ENCODE measurements at regions not wholly inside any gene's neighbourhood (a gene's known extent, or its start where the extent isn't known, plus 50 kb on each side); places are given as distances from the start of the nearest gene placed in this dataset.

DNA sequence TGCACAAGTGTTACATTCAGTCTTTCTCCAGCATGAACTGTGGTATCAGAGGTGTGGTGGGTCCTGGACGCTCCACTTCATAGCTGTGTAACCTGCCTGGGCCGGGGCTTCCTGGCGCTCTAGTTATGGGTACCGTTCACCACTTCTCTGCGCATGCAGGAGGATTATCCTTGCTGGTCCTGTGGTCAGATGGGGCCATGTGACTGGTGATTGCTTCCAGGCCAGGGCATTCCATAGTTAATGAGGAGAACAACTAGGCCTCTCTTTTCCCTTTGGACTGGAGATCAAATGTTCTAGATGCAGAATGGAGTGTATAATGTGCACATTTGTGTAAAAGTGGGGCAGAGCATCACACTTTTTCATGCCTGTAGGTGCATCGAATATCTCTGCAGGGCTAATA is 444.0 kb downstream of the AACS start:
- WGBS, 2 donors (ENCODE audit: extremely low coverage in 2 of 2, insufficient read length in 2 of 2, insufficient replicate concordance in 1 of 2): no CpG with 5 or more reads among the region's 6 CpGs
- no peak overlapping the region for H2BK5ac ChIP-seq (ENCODE audit: low read length)

GRCh38 chr12:125512541-125513298 is 447.5 kb downstream of the AACS start:
- Histone ChIP-seq H2AK5ac (ENCODE audit: low read depth, low read length) (no peak overlapping the region), H4K91ac (ENCODE audit: low read depth, low read length, poor library complexity) (no peak overlapping the region), H3K27ac (replicated peaks; ENCODE audit: low read length) (no peak overlapping the region)

More for the DNA sequence above, 444.0 kb downstream of the AACS start:
- Histone ChIP-seq H3K27ac (replicated peaks; ENCODE audit: low read length) (no peak overlapping the region), H3K79me1 (ENCODE audit: low read depth, low read length) (no peaks in the 10 kb centered on the region), H3K36me3 (replicated peaks in 1 of 2; ENCODE audit: control insufficient read depth in 2 of 2, insufficient read depth in 2 of 2, low read length in 2 of 2) (no peaks in the 10 kb centered on the region), H4K8ac (ENCODE audit: low read depth, low read length) (no peak overlapping the region), H3K9me3 (replicated peaks in 1 of 2; ENCODE audit: control insufficient read depth in 2 of 2, insufficient read depth in 1 of 2, low read depth in 1 of 2, low read length in 2 of 2) (peaks cover 0 to 3% of the 10 kb centered on the region in 2 donors), H2BK12ac (ENCODE audit: low read length) (peak overlapping the region; percentile 8), H3K14ac (ENCODE audit: low read length) (no peak overlapping the region), H3K18ac (ENCODE audit: low read length) (peak overlapping the region; percentile 29), H3K23ac (ENCODE audit: low read depth, low read length, poor library complexity) (no peak overlapping the region), H2BK15ac (ENCODE audit: low read length) (no peak overlapping the region), H4K91ac (ENCODE audit: low read depth, low read length, poor library complexity) (no peak overlapping the region), H3K4ac (ENCODE audit: low read length) (no peak overlapping the region), H3K4me2 (ENCODE audit: insufficient read depth, low read length, poor library complexity, severe bottlenecking) (no peak overlapping the region), H2AK5ac (ENCODE audit: low read depth, low read length) (no peak overlapping the region), H3K4me1 (ENCODE audit: control insufficient read depth in 2 of 2, insufficient read depth in 1 of 2, low read depth in 1 of 2, low read length in 2 of 2) (peaks cover 0 to 13% of the 10 kb centered on the region in 2 donors), H2BK120ac (ENCODE audit: low read depth, low read length) (no peak overlapping the region), H3K27me3 (ENCODE audit: control insufficient read depth in 3 of 3, insufficient read depth in 3 of 3, low read depth in 1 of 3, low read length in 3 of 3) (no peaks in the 10 kb centered on the region), H3K4me3 (ENCODE audit: low read length in 2 of 2) (no peak overlapping the region), H3K9ac (ENCODE audit: low read depth, low read length, poor library complexity) (no peak overlapping the region), H2AFZ (ENCODE audit: low read length) (no peak overlapping the region)
- DNase-seq (ENCODE audit: low spot score): no peak

DNA sequence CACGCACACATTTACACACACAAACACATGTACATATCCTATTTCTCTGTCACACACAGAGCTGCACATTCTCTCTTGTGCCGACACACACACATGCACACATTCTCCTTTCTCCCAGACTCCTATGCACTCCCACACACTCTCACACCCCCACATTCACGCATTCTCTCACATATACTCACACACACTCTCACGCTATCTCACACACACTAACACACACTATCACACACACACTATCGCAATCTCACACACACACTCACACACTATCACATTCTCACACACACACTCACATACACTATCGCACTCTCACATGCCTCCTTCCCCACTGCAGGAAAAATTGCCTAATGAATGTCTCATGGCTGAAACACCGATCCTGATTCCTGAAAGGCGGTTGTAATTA is 450.7 kb downstream of the AACS start:
- peaks cover 0 to 2% of the 10 kb centered on the region in 2 donors for H3K9me3 ChIP-seq (replicated peaks in 1 of 2; ENCODE audit: control insufficient read depth in 2 of 2, insufficient read depth in 1 of 2, low read depth in 1 of 2, low read length in 2 of 2)
- H3K23ac ChIP-seq (ENCODE audit: low read depth, low read length, poor library complexity): no peak overlapping the region
- 96 to 100% methylated on average over 3 to 5 of the region's 8 CpGs for WGBS, 2 donors (ENCODE audit: extremely low coverage in 2 of 2, insufficient read length in 2 of 2, insufficient replicate concordance in 1 of 2)
- H3K27me3 ChIP-seq (ENCODE audit: control insufficient read depth in 3 of 3, insufficient read depth in 3 of 3, low read depth in 1 of 3, low read length in 3 of 3): no peaks in the 10 kb centered on the region
- H3K9ac ChIP-seq (ENCODE audit: low read depth, low read length, poor library complexity): peak overlapping the region; percentile 68
- H2AFZ ChIP-seq (ENCODE audit: low read length): no peak overlapping the region
- H3K27ac ChIP-seq (replicated peaks; ENCODE audit: low read length): no peak overlapping the region
- no peak for DNase-seq (ENCODE audit: low spot score)
- no peaks in the 10 kb centered on the region for H3K79me1 ChIP-seq (ENCODE audit: low read depth, low read length)
- H2BK120ac ChIP-seq (ENCODE audit: low read depth, low read length): no peak overlapping the region
- no peak overlapping the region for H4K8ac ChIP-seq (ENCODE audit: low read depth, low read length)
- H3K4me3 ChIP-seq (ENCODE audit: low read length in 2 of 2): no peak overlapping the region
- no peak overlapping the region for H3K4ac ChIP-seq (ENCODE audit: low read length)
- peaks cover 0 to 7% of the 10 kb centered on the region in 2 donors for H3K36me3 ChIP-seq (replicated peaks in 1 of 2; ENCODE audit: control insufficient read depth in 2 of 2, insufficient read depth in 2 of 2, low read length in 2 of 2)
- H2BK5ac ChIP-seq (ENCODE audit: low read length): no peak overlapping the region
- H4K91ac ChIP-seq (ENCODE audit: low read depth, low read length, poor library complexity): no peak overlapping the region
- H2BK12ac ChIP-seq (ENCODE audit: low read length): no peak overlapping the region
- H3K14ac ChIP-seq (ENCODE audit: low read length): peak overlapping the region; percentile 48
- peaks cover 0 to 8% of the 10 kb centered on the region in 2 donors for H3K4me1 ChIP-seq (ENCODE audit: control insufficient read depth in 2 of 2, insufficient read depth in 1 of 2, low read depth in 1 of 2, low read length in 2 of 2)
- no peak overlapping the region for H2BK15ac ChIP-seq (ENCODE audit: low read length)
- no peak overlapping the region for H3K18ac ChIP-seq (ENCODE audit: low read length)
- H2AK5ac ChIP-seq (ENCODE audit: low read depth, low read length): no peak overlapping the region
- H3K4me2 ChIP-seq (ENCODE audit: insufficient read depth, low read length, poor library complexity, severe bottlenecking): no peak overlapping the region

More at GRCh38 chr12:125512541-125513298, 447.5 kb downstream of the AACS start:
- Histone ChIP-seq H3K23ac (ENCODE audit: low read depth, low read length, poor library complexity) (no peak overlapping the region), H3K18ac (ENCODE audit: low read length) (no peak overlapping the region), H3K27me3 (ENCODE audit: control insufficient read depth in 3 of 3, insufficient read depth in 3 of 3, low read depth in 1 of 3, low read length in 3 of 3) (no peaks in the 10 kb centered on the region), H2BK5ac (ENCODE audit: low read length) (no peak overlapping the region), H3K79me1 (ENCODE audit: low read depth, low read length) (no peaks in the 10 kb centered on the region), H3K4me1 (ENCODE audit: control insufficient read depth in 2 of 2, insufficient read depth in 1 of 2, low read depth in 1 of 2, low read length in 2 of 2) (peaks cover 0 to 16% of the 10 kb centered on the region in 2 donors), H3K9ac (ENCODE audit: low read depth, low read length, poor library complexity) (no peak overlapping the region), H3K9me3 (replicated peaks in 1 of 2; ENCODE audit: control insufficient read depth in 2 of 2, insufficient read depth in 1 of 2, low read depth in 1 of 2, low read length in 2 of 2) (peaks cover 0 to 2% of the 10 kb centered on the region in 2 donors), H2BK120ac (ENCODE audit: low read depth, low read length) (no peak overlapping the region), H3K4me3 (ENCODE audit: low read length in 2 of 2) (peak overlapping the region in 1 of 2 donors; percentile 14), H4K8ac (ENCODE audit: low read depth, low read length) (no peak overlapping the region), H2BK12ac (ENCODE audit: low read length) (no peak overlapping the region), H2AFZ (ENCODE audit: low read length) (no peak overlapping the region), H2BK15ac (ENCODE audit: low read length) (no peak overlapping the region), H3K14ac (ENCODE audit: low read length) (no peak overlapping the region), H3K36me3 (replicated peaks in 1 of 2; ENCODE audit: control insufficient read depth in 2 of 2, insufficient read depth in 2 of 2, low read length in 2 of 2) (peaks cover 0 to 4% of the 10 kb centered on the region in 2 donors), H3K4ac (ENCODE audit: low read length) (no peak overlapping the region), H3K4me2 (ENCODE audit: insufficient read depth, low read length, poor library complexity, severe bottlenecking) (no peak overlapping the region)
- DNase-seq (ENCODE audit: low spot score): no peak
- WGBS, 2 donors (ENCODE audit: extremely low coverage in 2 of 2, insufficient read length in 2 of 2, insufficient replicate concordance in 1 of 2): no CpG with 5 or more reads among the region's 12 CpGs

- H3K27ac ChIP-seq (replicated peaks; ENCODE audit: low read length): no peak overlapping the region
- no peak overlapping the region for H3K4me3 ChIP-seq (ENCODE audit: low read length in 2 of 2)
- peaks cover 0 to 10% of the 10 kb centered on the region in 2 donors for H3K36me3 ChIP-seq (replicated peaks in 1 of 2; ENCODE audit: control insufficient read depth in 2 of 2, insufficient read depth in 2 of 2, low read length in 2 of 2)
- H3K14ac ChIP-seq (ENCODE audit: low read length): no peak overlapping the region
- H3K27me3 ChIP-seq (ENCODE audit: control insufficient read depth in 3 of 3, insufficient read depth in 3 of 3, low read depth in 1 of 3, low read length in 3 of 3): no peaks in the 10 kb centered on the region
- H3K4me1 ChIP-seq (ENCODE audit: control insufficient read depth in 2 of 2, insufficient read depth in 1 of 2, low read depth in 1 of 2, low read length in 2 of 2): peaks cover 0 to 8% of the 10 kb centered on the region in 2 donors
- no peak overlapping the region for H3K9ac ChIP-seq (ENCODE audit: low read depth, low read length, poor library complexity)
- peaks cover 1% of the 10 kb centered on the region for H3K79me1 ChIP-seq (ENCODE audit: low read depth, low read length)
- no peak overlapping the region for H3K4ac ChIP-seq (ENCODE audit: low read length)
- H3K23ac ChIP-seq (ENCODE audit: low read depth, low read length, poor library complexity): no peak overlapping the region
- H4K91ac ChIP-seq (ENCODE audit: low read depth, low read length, poor library complexity): no peak overlapping the region
- H3K4me2 ChIP-seq (ENCODE audit: insufficient read depth, low read length, poor library complexity, severe bottlenecking): no peak overlapping the region
- no peak overlapping the region for H2BK5ac ChIP-seq (ENCODE audit: low read length)
- H4K8ac ChIP-seq (ENCODE audit: low read depth, low read length): no peak overlapping the region
- DNase-seq (ENCODE audit: low spot score): no peak
- no peak overlapping the region for H2BK120ac ChIP-seq (ENCODE audit: low read depth, low read length)
- no peak overlapping the region for H2BK12ac ChIP-seq (ENCODE audit: low read length)
- WGBS, 2 donors (ENCODE audit: extremely low coverage in 2 of 2, insufficient read length in 2 of 2, insufficient replicate concordance in 1 of 2): no CpG with 5 or more reads among the region's 2 CpGs
- no peak overlapping the region for H3K18ac ChIP-seq (ENCODE audit: low read length)
- H3K9me3 ChIP-seq (replicated peaks in 1 of 2; ENCODE audit: control insufficient read depth in 2 of 2, insufficient read depth in 1 of 2, low read depth in 1 of 2, low read length in 2 of 2): peaks cover 0 to 8% of the 10 kb centered on the region in 2 donors
- no peak overlapping the region for H2AK5ac ChIP-seq (ENCODE audit: low read depth, low read length)
- no peak overlapping the region for H2AFZ ChIP-seq (ENCODE audit: low read length)
- H2BK15ac ChIP-seq (ENCODE audit: low read length): no peak overlapping the region
Observed at GRCh38 chr12:125518074-125518473, 452.8 kb downstream of the AACS start.
